ENCODE measurements at regions not wholly inside any gene's neighbourhood (a gene's known extent, or its start where the extent isn't known, plus 50 kb on each side); places are given as distances from the start of the nearest gene placed in this dataset.

- DNase-seq (ENCODE audit: low read depth in 1 of 2, low spot score in 1 of 2) = no peak
These were observed 172.5 kb downstream of the DLEU7 start for GRCh38 chr13:50670847-50671496.

- DNase-seq (ENCODE audit: low read depth in 1 of 2, low spot score in 1 of 2) = no peak
These were observed 172.0 kb downstream of the DLEU7 start for GRCh38 chr13:50671497-50671850.

- no peak for DNase-seq (ENCODE audit: low read depth in 1 of 2, low spot score in 1 of 2)
These were observed 171.5 kb downstream of the DLEU7 start for GRCh38 chr13:50672025-50672424.

GRCh38 chr13:50675651-50676050, 167.8 kb downstream of the DLEU7 start:
- no peak for DNase-seq (ENCODE audit: low read depth in 1 of 2, low spot score in 1 of 2)

GRCh38 chr13:50676602-50677001, 166.9 kb downstream of the DLEU7 start:
- no peak for DNase-seq (ENCODE audit: low read depth in 1 of 2, low spot score in 1 of 2)

GRCh38 chr13:50677258-50677657, 166.2 kb downstream of the DLEU7 start:
- DNase-seq (ENCODE audit: low read depth in 1 of 2, low spot score in 1 of 2) = no peak

- DNase-seq (ENCODE audit: low read depth in 1 of 2, low spot score in 1 of 2) = no peak
These were observed 165.6 kb downstream of the DLEU7 start for GRCh38 chr13:50677687-50678463.

GRCh38 chr13:50678464-50679162, 164.9 kb downstream of the DLEU7 start:
- DNase-seq (ENCODE audit: low read depth in 1 of 2, low spot score in 1 of 2) = no peak

- DNase-seq (ENCODE audit: low read depth in 1 of 2, low spot score in 1 of 2) = no peak
These were observed 164.2 kb downstream of the DLEU7 start for GRCh38 chr13:50679321-50679720.

- DNase-seq (ENCODE audit: low read depth in 1 of 2, low spot score in 1 of 2) = no peak
These were observed 161.5 kb downstream of the DLEU7 start for GRCh38 chr13:50682002-50682401.

- DNase-seq (ENCODE audit: low read depth in 1 of 2, low spot score in 1 of 2) = no peak
These were observed 160.5 kb downstream of the DLEU7 start for GRCh38 chr13:50682966-50683365.

- no peak for DNase-seq (ENCODE audit: low read depth in 1 of 2, low spot score in 1 of 2)
These were observed 159.1 kb downstream of the DLEU7 start for GRCh38 chr13:50684366-50684765.

GRCh38 chr13:50685491-50685890, 158.0 kb downstream of the DLEU7 start:
- DNase-seq (ENCODE audit: low read depth in 1 of 2, low spot score in 1 of 2) = no peak

GRCh38 chr13:50685956-50686355, 157.5 kb downstream of the DLEU7 start:
- no peak for DNase-seq (ENCODE audit: low read depth in 1 of 2, low spot score in 1 of 2)

- no peak for DNase-seq (ENCODE audit: low read depth in 1 of 2, low spot score in 1 of 2)
These were observed 156.9 kb downstream of the DLEU7 start for GRCh38 chr13:50686551-50686950.

- no peak for DNase-seq (ENCODE audit: low read depth in 1 of 2, low spot score in 1 of 2)
These were observed 155.9 kb downstream of the DLEU7 start for GRCh38 chr13:50687545-50687944.

- no peak for DNase-seq (ENCODE audit: low read depth in 1 of 2, low spot score in 1 of 2)
These were observed 153.5 kb downstream of the DLEU7 start for GRCh38 chr13:50690006-50690405.

GRCh38 chr13:50691176-50691680, 152.3 kb downstream of the DLEU7 start:
- DNase-seq (ENCODE audit: low read depth in 1 of 2, low spot score in 1 of 2) = no peak

GRCh38 chr13:50691681-50692263, 151.7 kb downstream of the DLEU7 start:
- DNase-seq (ENCODE audit: low read depth in 1 of 2, low spot score in 1 of 2) = no peak

- no peak for DNase-seq (ENCODE audit: low read depth in 1 of 2, low spot score in 1 of 2)
These were observed 151.0 kb downstream of the DLEU7 start for GRCh38 chr13:50692396-50692915.

- DNase-seq (ENCODE audit: low read depth in 1 of 2, low spot score in 1 of 2) = no peak
These were observed 149.8 kb downstream of the DLEU7 start for GRCh38 chr13:50693727-50694126.
